Mucosa of descending colon (tissue), 3 donors: ENCODE measurements at regions not wholly inside any gene's neighbourhood (a gene's known extent, or its start where the extent isn't known, plus 50 kb on each side); places are given as distances from the start of the nearest gene placed in this dataset.

Experiments
- ATAC-seq: fragments of 200-7000 bp; cut with Tn5 transposase; one replicate; pipeline ENCODE4 v1.9.1; 2020; ENCODE audit warnings: mild to moderate bottlenecking, moderate library complexity
- DNase-seq, 3 donors: peaks; one replicate each; pipeline ENCODE4 v3.0.0-alpha.2; 2020
- H3K36me3 ChIP-seq: fragments of 200-600 bp; one replicate; pipeline ENCODE4 v1.8.0; 2021; ENCODE audit warnings: low read depth, mild to moderate bottlenecking
- H3K4me1 ChIP-seq: fragments of 200-600 bp; one replicate; pipeline ENCODE4 v1.8.0; 2021; ENCODE audit warnings: low read depth, mild to moderate bottlenecking
- H3K4me3 ChIP-seq: fragments of 200-600 bp; one replicate; pipeline ENCODE4 v1.8.0; 2021; ENCODE audit warnings: mild to moderate bottlenecking
- H3K9me3 ChIP-seq: fragments of 200-600 bp; one replicate; pipeline ENCODE4 v1.8.0; 2021; ENCODE audit warnings: mild to moderate bottlenecking
- CTCF ChIP-seq: fragments of 200-600 bp; IDR thresholded peaks from one replicate; pipeline ENCODE4 v1.8.0; 2022; ENCODE audit warnings: antibody characterized with exemption, mild to moderate bottlenecking
- intact Hi-C, 2 donors: fragments of 100-400 bp; cut with DNase I in 1 of 2; cut with micrococcal nuclease in 1 of 2; formaldehyde crosslinking; loops; one replicate each; pipeline versions ENCODE4 v1.11.0 to v1.11.1; 2022; cut with DNase I, micrococcal nuclease
- donor health status: DM: no; HTN: no; CAD: no; lungs with moderate emphysema.
- donor health status: DM: no; HTN: no; CAD: no.
- donor health status: DM: no; HTN: yes; CAD: no.

DNA sequence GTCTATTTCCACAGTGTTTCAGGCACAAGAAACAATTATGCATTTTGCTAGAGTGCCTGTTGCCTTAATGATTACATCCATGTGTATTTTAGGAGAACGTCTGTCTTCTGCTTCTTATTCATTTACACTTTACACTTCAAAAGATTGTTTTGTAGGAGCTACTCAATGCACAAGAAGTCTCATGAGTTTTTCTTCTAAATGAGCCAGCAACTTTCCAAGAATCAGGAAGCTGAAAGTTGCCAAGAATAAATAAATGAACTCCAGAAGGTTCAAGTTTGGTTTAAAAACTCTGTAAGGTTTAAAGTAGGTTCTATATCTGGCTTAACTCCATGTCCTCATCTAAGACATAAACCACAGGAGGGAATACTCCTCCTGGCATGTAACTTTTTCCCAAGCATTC, 103.8 kb upstream of the ADPGK start:
- Histone ChIP-seq H3K4me1 (no peaks in the 10 kb centered on the region), H3K4me3 (no peak overlapping the region), H3K9me3 (peaks cover 3% of the 10 kb centered on the region), H3K36me3 (no peaks in the 10 kb centered on the region)
- intact Hi-C loops, result no loop called here
- DNase-seq (no peak), ATAC-seq (no peak)
- TF ChIP-seq CTCF, result no peak

DNA sequence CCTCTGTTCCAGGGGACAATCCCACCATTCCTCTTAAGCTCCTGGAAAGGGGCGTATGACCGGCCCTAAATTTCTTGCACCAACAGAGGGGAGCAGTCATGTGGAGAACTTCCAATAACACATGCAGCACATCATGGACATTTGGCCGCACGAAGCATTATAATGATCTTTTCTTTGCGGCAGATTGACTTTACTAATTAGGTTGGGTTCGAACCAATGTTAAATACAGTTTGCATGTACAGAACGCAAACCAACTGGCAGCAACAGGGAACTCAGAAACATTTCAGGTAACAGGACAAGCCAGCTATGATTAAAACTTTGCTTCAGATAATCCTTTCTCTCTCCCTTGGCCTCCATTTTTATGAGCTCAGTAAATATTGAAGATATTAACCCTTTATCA, 100.8 kb upstream of the ADPGK start:
- intact Hi-C loops, result no loop called here
- Histone ChIP-seq H3K4me3 (no peak overlapping the region), H3K9me3 (peaks cover 7% of the 10 kb centered on the region), H3K4me1 (no peaks in the 10 kb centered on the region), H3K36me3 (no peaks in the 10 kb centered on the region)
- DNase-seq (no peak), ATAC-seq (no peak)
- no peak for TF ChIP-seq CTCF

DNA sequence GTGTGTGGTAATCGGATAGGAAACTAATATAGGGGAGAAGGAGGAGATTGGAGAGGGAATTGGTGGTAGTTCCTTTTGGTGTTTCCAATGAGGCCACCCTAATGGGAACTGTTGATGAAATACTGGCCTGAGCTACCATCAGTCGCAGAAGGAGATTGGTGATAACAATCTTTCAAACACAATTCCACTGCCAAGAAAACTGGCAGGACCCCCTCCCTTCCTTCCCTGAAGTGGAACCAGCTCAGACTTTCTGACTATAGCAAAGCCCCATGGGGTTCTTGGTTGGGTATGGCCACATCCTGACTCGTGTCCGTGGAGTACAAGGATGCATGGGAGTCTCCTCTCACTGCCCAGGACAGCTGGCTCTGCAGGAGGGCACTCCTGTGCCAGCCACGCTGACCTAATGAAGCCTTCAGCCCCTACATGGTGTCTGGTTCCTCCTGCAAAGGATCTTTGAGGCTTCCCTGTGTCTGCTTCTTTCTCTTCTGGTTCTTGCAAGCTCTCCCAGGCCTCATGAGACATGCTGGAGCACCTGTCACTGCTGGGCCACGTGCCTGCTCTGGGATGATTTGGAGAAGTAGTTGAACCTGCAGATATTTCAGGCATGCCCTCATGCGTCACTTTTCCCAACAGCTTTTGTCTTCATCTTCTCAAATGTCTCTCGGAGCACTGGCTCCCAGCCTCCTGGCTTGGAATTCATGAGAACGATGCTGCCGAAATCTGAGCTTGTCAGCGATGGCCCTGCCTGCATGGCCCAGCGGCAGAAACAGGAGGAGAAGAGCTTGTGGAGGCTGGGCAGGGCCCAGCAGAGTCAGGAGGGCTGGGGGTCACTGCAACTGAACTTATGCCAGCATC, 90.0 kb upstream of the ADPGK start:
- no peak for TF ChIP-seq CTCF
- H3K4me3 ChIP-seq, result no peak overlapping the region
- no peak for ATAC-seq
- no peak for DNase-seq
- no peaks in the 10 kb centered on the region for H3K4me1 ChIP-seq
- H3K36me3 ChIP-seq, result no peaks in the 10 kb centered on the region
- intact Hi-C loops, result no loop called here
- H3K9me3 ChIP-seq, result no peaks in the 10 kb centered on the region

DNA sequence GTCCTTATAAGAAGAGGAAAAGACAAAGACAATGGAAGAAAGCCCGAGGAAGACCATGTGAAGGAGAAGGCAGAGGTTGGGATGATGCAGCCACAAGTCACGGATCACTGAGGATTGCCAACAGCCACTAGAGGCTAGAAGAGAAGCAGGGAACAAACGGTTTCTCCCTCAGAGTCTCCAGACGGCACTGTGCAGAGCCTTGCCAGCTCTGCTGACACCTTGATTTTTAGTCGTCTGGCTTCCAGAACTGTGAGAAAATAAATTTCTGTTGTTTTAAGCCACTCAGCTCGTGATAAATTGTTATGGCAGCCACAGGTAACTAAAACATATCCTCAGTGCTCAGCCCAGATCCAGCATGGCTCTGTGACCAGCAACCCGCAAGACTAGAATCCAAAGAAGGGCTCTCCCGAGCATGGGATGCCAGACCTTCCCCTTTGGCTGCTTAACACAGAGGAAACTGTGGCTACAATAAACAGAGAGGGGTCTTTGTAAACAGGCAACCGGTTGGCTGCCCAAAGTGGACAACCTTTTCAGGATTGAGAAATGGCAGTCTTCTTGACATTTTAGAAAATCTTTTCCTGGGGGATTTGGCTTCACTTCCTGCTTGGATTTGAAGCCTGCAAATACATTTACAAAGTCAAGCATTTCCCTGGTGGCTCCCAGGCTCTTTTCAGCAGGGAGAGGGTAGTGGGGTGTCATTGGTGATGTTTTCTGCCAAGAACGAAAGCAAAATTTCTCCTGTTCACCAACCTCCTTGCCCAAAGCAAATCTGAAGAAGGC, 88.7 kb upstream of the ADPGK start:
- Histone ChIP-seq H3K36me3 (no peaks in the 10 kb centered on the region), H3K9me3 (no peaks in the 10 kb centered on the region), H3K4me3 (no peak overlapping the region), H3K4me1 (no peaks in the 10 kb centered on the region)
- no peak for TF ChIP-seq CTCF
- intact Hi-C loops, result no loop called here
- no peak for ATAC-seq
- no peak for DNase-seq

DNA sequence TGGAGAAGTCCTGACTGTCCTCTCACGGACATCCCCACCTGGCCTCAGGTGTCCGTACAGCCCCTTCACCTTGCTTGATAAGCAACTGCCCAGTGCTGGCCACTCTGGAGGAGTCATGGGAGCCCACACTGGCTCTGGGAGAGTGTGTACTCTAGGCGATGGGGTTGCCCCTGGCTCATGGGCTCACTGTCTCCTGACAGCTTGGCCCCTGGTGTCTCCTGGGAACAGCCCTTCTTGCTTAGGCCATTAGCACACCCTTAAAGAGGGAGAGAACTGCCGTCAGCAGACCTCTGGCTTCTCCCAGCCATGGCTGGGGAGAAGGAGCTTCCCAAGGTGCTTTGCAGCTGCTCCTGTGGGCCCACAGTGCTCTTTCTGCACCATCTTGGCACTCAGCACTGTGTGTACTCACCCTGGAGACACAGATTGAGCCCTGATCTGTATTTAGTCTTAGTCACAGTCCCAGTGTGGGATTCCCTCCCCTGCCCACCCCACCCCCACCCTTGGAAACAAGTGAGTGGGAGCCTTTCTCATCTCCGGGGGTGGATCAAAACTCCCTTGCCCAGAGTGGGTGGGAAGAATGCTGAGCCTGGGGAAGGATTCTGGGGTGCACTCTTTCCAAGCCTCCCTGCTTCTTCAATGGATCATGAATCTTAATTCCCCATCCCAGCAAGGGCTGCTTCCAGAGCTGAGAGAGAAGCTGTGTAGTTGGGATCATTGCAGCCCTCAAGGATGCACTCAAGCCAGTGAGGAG, 83.5 kb upstream of the ADPGK start:
- H3K36me3 ChIP-seq, result no peaks in the 10 kb centered on the region
- DNase-seq, result no peak
- no peaks in the 10 kb centered on the region for H3K4me1 ChIP-seq
- intact Hi-C loops, result no loop called here
- TF ChIP-seq CTCF, result no peak
- H3K4me3 ChIP-seq, result no peak overlapping the region
- ATAC-seq, result no peak
- H3K9me3 ChIP-seq, result no peaks in the 10 kb centered on the region
